NCI-H146 (cell line): ENCODE measurements at regions not wholly inside any gene's neighbourhood (a gene's known extent, or its start where the extent isn't known, plus 50 kb on each side); places are given as distances from the start of the nearest gene placed in this dataset.

Experiments
- DNase-seq: peaks from one replicate; lab custom pipeline; 2025; lab: John Stamatoyannopoulos, UW

DNA sequence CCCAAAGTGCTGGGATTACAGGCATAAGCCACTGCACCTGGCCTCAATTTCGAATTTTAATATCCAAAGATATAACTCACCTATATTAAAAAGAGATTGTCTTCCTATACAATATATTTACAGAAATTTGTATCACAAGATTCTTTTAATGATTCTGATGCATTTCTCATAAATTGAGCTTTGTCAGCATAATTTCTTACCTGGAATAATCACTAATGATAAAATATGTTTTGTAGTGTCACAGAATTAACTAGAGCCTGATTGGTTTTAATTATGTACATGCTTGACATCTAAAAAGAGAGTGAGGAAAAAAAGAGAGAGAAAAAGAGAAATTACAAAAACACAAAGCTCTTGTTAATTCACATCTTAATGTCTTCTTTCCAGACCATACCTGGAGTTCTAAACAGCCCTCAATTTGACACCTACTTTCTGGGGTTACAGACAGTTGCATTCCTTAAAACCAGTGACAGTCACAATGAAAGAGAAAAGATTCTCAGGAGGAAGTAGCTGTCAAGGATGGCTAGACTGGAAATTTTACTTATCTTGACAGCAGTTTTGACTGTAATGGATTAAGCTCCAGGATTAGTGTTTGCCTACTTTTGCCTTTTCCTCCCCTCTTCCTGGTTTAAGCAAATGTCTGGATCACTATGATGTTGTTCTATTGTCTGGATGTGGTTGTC, 214.4 kb downstream of the SPRY2 start:
- no peak for DNase-seq

DNA sequence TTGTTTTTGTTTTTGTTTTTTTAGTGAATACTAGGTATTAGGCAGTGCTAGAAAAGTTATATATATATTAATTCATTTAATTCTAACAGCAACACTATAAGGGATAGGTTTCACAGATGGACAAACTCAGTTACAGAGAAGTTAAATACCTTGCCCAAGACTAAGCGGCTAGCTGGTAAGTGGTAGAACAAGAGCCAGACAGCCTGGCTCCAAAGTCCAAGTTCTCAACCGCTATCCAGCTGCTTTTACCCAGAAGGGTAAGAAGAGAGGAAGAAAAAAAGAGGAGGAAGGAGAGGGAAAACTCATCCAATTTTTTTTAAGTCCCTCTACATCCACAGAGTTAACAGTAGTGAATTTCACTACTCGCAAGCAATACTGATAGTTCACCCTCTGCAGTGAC, 217.0 kb downstream of the SPRY2 start:
- DNase-seq, result no peak

DNA sequence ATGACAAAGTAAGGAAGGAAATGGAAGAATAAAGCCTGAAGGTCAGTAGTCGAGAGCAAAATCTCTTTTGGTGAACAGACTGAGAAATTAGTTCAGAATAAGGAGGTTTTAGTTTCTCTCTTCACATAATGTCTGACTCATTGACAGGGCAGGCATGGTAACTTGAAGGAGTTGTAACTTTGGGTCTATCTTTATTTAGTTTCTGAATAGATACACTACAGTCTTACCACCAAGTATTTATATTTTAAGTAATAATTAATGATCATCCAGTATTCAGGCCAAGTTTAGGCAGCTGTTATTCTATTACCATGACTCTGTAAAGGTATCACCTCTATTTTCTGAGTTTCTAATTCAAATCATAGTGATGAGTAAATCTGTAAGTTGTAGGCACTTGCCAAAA, 219.9 kb downstream of the SPRY2 start:
- no peak for DNase-seq

DNA sequence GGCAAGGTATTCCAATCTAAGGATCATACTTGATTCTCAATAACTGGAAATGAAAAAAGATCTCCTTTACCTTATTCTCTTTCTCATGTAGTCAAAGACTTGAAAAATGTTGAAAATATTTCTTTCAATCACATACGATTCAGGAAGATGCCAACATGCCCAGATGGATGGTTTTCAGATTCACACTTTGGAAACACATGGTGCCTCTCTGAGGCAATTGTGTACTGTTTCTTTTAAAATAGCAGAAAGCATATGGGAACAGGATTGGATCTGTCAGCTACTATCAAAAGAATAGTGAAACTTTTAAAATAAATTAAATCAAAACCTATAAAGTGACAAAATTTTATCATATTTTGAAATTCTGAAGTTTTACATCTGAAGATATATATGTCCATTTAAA, 222.4 kb downstream of the SPRY2 start:
- no peak for DNase-seq

DNA sequence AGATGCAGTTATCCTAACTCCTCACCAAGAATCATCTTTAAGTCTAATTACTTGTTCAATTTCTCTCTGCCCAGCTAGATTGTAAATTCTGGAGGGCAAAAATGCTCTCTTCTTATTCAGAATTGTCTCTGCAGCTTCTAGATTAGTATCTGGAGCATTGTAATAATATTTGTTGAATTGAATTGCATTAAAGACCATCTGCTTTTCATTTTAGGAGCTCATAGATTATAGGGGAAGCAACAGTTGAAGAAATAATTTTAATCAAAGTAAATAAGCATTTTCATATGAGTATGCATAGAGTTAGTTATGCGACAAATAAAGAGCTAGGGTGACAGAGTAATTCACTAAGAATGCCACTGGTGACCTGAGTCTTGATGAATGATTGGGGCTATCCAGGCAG, 222.8 kb downstream of the SPRY2 start:
- no peak for DNase-seq

DNA sequence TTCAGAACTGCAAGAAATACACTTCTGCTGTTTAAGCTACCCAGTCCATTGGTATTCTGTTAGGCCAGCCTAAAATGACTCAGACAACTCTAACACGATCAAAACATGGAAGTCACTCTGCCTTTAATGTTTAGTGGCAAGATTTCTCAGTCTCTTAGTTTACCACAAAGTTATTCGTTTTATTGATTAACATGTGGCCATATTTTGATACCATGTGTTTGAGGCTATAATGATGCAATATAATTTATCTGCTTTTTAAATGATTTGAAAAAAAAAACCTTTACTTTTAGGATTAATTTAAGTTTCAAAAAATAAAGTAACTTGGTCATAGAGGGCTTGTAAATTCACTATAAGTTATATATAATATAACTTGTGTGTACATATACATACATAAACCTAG, 223.4 kb downstream of the SPRY2 start:
- no peak for DNase-seq

DNA sequence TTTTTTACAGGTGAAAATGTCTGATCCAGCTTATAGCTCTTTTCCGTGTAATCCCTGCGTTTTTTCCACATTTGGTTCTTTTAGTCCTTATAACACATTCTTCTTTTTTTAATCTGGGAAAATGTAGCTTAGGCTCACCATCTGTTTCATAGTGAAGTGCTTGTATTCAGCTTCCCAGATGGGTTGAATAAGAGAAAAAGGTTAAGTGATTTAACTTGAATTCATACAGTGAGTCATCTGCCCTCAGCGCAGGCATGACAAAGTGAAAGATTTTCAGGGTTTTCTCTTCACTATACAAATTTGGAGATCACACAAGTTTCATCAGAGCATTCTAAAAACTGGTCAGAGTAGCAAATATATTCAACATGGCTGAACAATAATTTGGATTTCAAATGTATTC, 224.8 kb downstream of the SPRY2 start:
- no peak for DNase-seq

DNA sequence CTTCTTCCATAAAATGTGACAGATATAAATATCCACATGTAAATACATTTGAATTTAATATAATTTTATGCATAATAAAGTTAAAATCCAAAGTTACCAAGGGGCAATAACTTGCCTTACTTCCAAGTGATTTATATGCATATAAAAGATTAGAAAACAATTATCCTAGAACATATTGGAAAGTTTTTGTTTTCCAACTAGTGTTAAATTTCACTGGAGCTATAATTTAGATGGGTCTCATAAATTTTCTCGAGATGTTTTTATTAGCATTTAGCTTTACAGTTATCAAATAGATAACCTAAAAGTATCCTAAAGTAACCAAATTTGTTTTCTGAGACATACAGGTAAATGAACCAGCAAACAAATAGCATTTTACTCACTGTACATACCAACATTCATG, 225.3 kb downstream of the SPRY2 start:
- no peak for DNase-seq

DNA sequence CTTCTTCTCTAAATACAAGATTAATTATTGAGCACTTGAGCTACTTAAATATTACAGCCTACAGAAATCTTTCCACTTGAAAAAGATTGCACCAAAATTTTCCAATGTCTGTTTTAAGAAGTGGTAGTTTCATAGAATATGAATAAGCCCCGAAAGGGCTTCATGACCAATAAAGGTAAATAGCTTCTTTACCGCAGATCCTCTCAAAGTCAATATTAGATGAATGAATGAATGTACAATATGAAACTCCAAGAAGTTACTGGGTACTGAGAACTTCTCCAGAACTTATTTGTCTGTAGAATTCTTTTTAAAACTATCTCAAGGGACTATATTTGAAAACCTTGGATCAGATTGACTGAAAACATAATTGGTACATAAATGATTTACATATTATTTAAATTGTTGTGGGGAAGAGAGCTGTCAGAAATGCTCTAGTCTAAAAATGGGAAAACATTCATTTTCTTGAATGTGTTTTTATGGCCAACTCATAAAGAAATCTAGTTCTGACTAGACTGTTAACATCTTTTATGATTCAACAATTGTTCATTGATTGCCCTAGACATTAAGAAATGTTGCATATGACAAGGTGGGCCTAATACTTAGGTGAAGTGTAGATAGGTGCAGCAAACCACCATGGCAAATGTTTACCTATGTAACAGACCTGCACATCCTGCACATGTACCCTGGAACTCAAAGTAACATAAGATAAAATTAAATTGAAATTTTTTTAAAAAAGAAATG, 227.0 kb downstream of the SPRY2 start:
- DNase-seq, result no peak

DNA sequence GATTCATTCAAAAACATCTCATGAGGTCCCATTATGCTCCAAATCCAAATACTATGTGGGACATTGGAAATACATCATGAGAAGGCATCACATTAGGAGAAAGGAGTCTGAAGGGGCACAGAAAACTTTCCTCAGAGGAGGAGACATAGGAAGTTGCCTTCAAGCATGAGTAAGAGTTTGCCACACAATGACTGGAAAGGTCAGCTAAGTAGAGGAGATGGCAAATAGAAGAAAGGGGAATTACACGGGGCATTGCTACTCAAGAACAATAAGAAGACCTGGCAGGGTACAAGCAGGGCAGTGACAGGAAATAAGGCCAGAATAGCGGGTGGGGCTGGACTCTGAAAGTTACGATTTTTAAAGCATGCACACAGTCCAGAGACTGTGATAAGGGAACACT, 231.6 kb downstream of the SPRY2 start:
- no peak for DNase-seq

DNA sequence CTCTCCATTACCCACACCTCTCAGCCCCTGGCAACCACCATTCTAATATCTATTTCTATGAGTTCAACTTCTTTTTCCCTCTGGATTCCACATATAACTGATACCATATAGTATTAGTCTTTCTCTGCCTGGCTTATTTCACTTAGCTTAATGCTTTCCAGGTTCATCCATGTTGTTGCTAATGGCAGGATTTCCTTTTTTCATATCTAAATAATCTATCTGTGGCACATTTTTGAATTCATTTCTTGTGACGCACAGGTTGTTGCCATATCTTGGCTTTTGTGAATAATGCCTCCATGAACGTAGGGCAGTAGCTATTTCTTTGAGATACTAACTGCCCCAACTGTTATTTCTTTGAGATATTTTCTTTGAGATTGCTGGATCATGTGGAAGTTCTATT, 235.6 kb downstream of the SPRY2 start:
- DNase-seq, result no peak

DNA sequence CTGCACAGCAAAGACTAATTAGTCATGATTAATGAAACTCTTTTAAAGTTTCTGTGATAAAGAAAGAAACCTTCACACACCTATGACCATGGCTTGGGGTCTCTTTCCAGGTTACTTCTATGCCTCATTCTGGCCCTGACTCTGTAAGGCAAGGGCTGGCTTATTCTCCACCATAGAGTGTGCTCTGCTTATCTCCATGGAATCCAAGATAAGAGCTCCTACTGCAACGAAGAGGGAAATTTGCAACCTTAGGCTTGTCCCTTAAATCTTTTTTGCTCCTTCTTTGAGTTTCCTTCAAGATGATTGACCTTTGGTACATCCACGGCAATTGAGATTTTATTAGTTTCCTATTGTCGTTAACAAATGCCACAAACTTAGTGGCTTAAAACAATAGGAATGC, 239.9 kb downstream of the SPRY2 start:
- DNase-seq, result no peak

DNA sequence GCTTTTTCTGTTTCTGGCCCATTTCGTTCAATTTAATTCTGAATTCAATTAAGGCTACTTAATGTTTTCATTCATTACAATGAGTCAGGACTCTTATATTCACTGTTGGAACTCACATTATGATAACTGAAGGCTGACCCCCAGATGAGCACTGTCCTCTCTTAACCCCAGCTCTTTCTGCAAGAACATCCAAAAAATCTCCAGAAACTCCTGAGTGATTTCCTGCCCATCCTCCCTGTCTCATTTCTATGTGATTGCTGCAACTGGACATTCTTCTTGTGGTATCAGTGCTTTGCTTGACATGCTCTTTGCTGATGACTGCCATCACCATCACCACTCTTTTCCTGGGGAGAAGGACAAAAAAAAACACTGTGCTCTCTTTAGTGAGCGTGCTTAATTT, 240.3 kb downstream of the SPRY2 start:
- DNase-seq, result no peak

DNA sequence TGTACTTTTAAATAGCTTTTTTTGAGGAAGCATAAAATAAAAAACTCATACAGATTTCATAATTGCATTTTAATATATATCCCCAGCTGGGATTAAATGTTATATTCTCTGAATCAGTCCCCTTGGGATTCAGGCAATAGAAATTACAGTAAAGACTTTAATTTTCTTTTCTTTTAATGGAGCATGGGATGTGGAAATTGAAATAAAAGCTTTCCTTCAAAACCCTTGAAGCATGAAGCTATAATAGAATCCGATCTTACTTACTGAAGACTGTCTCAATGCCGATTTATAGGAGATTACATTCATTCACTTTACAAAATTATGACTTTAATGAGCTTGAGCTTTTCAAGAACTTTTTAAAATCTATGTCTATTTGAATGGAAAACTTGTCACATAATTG, 243.4 kb downstream of the SPRY2 start:
- no peak for DNase-seq

DNA sequence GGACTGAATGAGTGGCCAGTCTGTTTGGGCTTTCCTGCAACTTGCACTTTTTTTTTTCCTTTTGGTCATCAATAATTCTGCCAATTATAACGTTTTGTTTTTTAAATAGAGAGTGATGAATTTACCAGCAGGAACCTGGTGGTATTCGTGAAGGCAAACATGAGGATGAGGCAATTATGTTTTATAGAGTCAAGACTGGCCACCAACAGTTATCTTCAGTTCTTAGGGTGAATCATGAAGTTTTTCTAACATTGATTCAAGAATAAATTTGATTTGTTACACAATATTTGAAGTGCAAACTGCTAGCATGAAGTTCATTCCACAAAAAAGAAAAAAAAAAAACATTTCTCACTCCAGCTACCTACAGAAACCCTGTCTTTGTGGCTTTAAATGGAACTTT, 244.5 kb downstream of the SPRY2 start:
- no peak for DNase-seq

DNA sequence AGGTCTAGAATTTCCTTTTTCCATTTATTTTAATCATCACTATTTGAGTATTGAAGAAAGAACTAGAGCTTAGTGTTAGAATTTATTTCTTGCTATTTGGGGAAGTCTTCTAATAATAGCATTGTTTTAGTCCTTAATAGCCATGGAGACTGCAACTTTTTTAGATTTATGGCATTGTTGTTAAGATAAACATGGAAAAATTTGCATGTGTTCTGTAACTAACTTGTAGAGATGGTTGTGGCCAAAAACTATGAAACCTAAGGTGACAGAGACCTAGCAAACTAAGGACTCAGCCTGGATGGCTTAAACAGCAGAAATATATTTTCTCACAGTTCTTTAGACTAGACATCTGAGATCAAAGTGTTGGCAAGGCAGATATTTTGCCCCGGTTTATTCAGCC, 246.4 kb downstream of the SPRY2 start:
- DNase-seq, result no peak

DNA sequence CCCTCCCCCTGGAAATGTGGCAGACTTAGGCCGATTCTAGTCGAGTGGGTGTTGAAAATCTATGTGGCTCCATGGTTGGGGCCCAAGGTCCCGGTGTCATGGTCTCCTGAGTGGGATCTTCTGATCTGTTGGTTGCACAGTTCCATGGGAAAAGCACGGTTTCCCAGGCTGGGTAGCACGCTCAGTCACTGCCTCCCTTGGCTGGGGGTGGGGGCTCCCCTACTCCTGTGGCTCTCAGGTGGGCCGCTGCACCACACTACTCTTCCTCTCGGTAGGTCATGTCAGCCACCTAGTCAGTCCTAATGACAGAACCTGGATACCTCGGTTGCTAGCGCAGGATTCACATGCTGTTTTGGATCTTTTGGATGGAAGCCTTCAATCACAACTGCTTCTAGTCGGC, 247.0 kb downstream of the SPRY2 start:
- DNase-seq, result no peak

DNA sequence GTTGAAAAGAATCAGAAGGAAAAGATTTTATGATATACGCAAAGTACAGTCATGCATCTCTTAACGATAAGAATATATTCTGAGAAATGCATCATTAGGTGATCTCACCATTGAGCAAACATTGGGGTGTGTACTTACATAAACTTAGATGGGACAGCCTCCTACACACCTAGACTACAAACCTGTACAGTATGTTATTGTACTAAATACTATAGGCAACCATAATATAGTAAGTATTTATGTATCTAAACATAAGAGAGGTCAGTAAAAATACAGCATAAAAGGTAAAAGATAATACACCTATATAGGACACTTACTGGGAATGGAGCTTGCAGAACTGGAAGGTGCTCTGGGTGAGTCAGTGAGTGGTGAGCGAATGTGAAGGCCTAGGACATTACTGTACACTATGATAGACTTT, 254.6 kb downstream of the SPRY2 start:
- no peak for DNase-seq

DNA sequence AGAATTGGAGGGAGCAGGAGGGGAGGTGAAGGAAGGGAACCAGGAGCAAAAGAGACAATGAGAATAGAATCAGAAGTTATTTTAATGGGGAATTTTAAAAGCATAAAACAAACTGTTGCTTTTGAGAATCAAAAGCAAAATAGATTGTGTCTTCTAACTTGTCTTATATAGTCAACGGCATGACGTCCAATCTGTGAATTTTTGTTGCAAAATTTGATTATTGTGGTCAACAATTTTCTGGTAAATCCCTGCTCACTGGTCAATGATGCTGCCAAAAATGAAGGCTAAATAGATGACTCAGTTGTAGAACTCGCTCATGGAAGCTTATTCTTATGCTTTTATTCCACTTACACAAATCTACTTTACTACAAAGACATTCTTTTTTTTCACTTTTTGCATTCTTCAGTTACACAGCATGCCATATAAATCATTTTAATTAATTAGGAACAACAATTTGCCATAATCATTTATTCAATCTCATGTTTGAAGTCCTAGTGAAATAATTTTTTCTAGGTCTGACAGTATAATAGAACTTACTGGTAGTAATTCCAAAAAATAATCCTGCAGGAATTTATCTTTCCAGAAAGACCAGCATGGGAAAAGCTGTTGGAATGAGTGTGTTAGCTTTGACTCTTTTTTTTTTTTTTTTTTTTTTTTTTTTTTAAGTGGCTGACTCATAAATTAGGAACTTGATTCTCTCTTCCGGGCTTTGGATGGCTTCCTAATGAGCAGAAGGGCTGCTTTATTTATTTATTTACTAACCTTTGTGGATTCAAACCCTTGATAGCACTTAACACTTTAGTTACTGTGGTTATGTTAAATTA, 256.9 kb downstream of the SPRY2 start:
- peak; percentile 3 for DNase-seq

DNA sequence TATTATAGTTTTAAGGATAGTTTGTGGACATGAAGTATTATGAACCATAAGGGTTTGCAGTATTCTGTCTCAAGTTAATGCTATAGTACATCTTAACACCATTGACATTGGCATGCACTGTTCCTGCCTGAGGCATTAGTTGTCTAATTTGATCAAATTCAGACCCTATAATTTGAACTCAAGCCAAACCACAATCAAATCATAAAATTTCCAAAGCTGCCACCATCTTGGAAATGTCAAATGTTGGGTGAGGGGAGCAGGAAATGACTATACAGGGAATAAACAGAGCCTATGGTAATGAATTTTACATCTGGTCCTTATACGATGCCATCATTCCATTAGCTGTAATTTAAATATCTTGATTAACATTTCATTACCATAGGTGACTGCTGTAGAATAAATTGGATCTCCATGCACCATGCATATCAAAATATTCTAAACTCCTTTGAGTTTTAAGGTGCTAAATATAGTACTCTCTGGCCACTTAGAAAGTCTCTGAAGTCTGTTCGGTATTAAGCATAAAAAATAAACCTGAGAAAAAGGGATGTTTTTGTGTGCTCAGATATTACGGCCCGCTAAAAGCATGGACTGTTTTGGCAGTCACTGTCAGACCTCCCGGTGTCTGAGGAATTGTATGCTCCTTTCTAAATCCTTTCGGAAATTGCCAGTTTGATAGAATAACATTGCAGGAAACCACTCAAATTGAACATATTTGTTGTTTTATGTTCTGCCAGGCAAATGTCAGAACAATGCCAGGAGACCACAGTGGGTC, 257.7 kb downstream of the SPRY2 start:
- no peak for DNase-seq

DNA sequence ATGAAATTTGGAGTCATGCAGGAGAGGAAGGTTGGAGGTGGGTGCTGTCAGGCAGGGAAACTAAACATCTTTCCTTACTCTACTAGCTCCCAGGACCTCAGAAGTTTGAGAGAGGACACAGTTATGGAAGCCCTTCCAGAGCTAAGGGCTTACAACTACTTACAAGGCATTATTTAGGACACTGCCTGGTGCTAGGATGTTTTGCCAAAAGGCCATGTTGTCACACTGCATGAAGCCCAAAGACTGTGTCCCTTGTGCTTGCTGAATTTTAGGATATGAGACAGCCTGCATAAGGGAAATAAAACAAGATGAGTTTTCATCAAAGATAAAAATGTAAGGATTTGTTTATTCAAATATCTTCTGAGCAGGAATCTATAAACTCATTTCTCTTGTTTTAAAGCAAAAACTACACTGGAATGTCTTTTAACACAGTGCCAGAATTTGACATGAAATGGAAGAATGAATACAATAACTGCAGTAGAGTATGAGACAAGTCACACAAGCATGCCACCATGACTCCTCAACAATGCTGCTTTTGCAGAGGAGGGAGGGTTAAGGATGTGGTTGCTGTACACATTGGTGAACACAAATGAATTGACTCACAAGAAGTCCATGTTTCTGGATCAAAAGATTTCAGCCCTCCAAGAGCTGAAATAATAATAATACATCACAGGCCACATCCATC, 258.4 kb downstream of the SPRY2 start:
- no peak for DNase-seq

DNA sequence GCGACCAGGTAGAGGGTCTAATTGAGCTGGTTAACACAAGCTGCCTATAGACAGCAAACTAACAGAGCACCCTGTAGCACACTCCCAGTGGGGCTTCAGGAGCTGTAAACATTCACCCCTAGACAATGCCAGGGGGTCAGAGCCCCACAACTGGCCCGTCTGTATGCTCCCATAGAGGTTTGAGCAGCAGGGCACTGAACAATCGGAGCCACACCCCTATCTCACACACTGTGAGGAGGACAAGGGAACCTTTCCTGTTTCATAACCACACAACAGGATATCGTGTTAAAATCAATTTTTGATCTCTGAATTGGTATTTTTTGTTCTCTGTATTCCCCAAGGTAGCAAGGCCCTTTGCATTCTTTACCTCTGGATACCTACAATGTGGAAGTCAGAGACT, 266.1 kb downstream of the SPRY2 start:
- DNase-seq, result no peak
